CD14-positive monocyte (primary cell): ENCODE measurements at regions not wholly inside any gene's neighbourhood (a gene's known extent, or its start where the extent isn't known, plus 50 kb on each side); places are given as distances from the start of the nearest gene placed in this dataset.

ENCODE experiments used
- DNase-seq, 3 donors: peaks; one replicate each; pipeline ENCODE4 v3.0.0-alpha.2; 2011 to 2022
- H2AFZ ChIP-seq: 2 replicates; pipeline ENCODE4 v1.6.0; 2012; ENCODE audit warnings: mild to moderate bottlenecking, low read depth, low read length, inconsistent platforms; ENCODE audit not compliant: insufficient read depth, poor library complexity, severe bottlenecking
- H3K27ac ChIP-seq, 2 donors: 1 replicate in 1 of 2; 2 replicates in 1 of 2; pipeline ENCODE4 v1.5.1; 2012 to 2013; ENCODE audit warnings: low read length in 2 of 2, control low read depth in 1 of 2, inconsistent platforms in 1 of 2, low read depth in 1 of 2, mild to moderate bottlenecking in 1 of 2
- H3K27me3 ChIP-seq, 2 donors: one replicate each; pipeline versions ENCODE4 v1.6.0 to v1.6.1; 2011 to 2013; ENCODE audit warnings: low read length in 2 of 2; ENCODE audit not compliant: control insufficient read depth in 2 of 2, insufficient read depth in 2 of 2
- H3K36me3 ChIP-seq, 2 donors: replicated peaks in 1 of 2; 1 replicate in 1 of 2; 2 replicates in 1 of 2; pipeline versions ENCODE4 v1.5.1 to v1.6.1; 2012 to 2013; ENCODE audit warnings: low read length in 2 of 2, control low read depth in 1 of 2, inconsistent platforms in 1 of 2, mild to moderate bottlenecking in 1 of 2; ENCODE audit not compliant: insufficient read depth in 2 of 2, control insufficient read depth in 1 of 2
- H3K4me1 ChIP-seq, 2 donors: 1 replicate in 1 of 2; 2 replicates in 1 of 2; pipeline versions ENCODE4 v1.5.1 to v1.6.1; 2012 to 2013; ENCODE audit warnings: low read length in 2 of 2, control low read depth in 1 of 2, inconsistent platforms in 1 of 2, mild to moderate bottlenecking in 1 of 2, moderate library complexity in 1 of 2; ENCODE audit not compliant: insufficient read depth in 2 of 2, control insufficient read depth in 1 of 2
- H3K4me2 ChIP-seq: replicated peaks from 2 replicates; pipeline ENCODE3; 2012; ENCODE audit warnings: low read length, moderate library complexity, mild to moderate bottlenecking; ENCODE audit not compliant: poor library complexity, severe bottlenecking; ENCODE audit errors: extremely low read depth
- H3K4me3 ChIP-seq, 3 experiments: fragments of 200-600 bp in 1 of 3; sonication (generic) in 1 of 3; replicated peaks in 1 of 3; 1 replicate in 2 of 3; 2 replicates in 1 of 3; pipeline ENCODE4 v1.5.1; 2011 to 2013; ENCODE audit warnings: low read length in 3 of 3, mild to moderate bottlenecking in 3 of 3, control low read depth in 2 of 3, low read depth in 2 of 3, inconsistent platforms in 1 of 3, moderate library complexity in 1 of 3
- H3K79me2 ChIP-seq: 2 replicates; pipeline ENCODE4 v1.6.0; 2012; ENCODE audit warnings: mild to moderate bottlenecking, control low read depth, inconsistent platforms, low read length, moderate library complexity; ENCODE audit not compliant: insufficient read depth
- H3K9ac ChIP-seq: 2 replicates; pipeline ENCODE4 v1.6.0; 2017; ENCODE audit warnings: low read length, mild to moderate bottlenecking; ENCODE audit not compliant: insufficient read depth, poor library complexity, severe bottlenecking
- H3K9me3 ChIP-seq, 2 donors: replicated peaks in 1 of 2; 1 replicate in 1 of 2; 2 replicates in 1 of 2; pipeline versions ENCODE4 v1.5.1 to v1.6.1; 2012 to 2013; ENCODE audit warnings: low read length in 2 of 2, control low read depth in 1 of 2; ENCODE audit not compliant: control insufficient read depth in 1 of 2, insufficient read depth in 1 of 2
- H4K20me1 ChIP-seq: 2 replicates; pipeline ENCODE4 v1.6.0; 2012; ENCODE audit warnings: mild to moderate bottlenecking, low read length, control low read depth, moderate library complexity; ENCODE audit not compliant: insufficient read depth
- H3K27ac Mint-ChIP-seq, 7 donors: one replicate each; pipeline ENCODE4 v1.8.0; 2020; ENCODE audit warnings: mild to moderate bottlenecking in 7 of 7, mixed read lengths in 7 of 7, moderate library complexity in 6 of 7, inconsistent platforms in 2 of 7
- H3K27me3 Mint-ChIP-seq, 3 donors: one replicate each; pipeline ENCODE4 v1.8.0; 2021 to 2022; ENCODE audit warnings: low read depth in 3 of 3, mild to moderate bottlenecking in 3 of 3, mixed read lengths in 3 of 3, moderate library complexity in 3 of 3, inconsistent platforms in 1 of 3
- H3K36me3 Mint-ChIP-seq, 2 donors: one replicate each; pipeline ENCODE4 v1.8.0; 2020; ENCODE audit warnings: mixed read lengths in 2 of 2, inconsistent platforms in 1 of 2, mild to moderate bottlenecking in 1 of 2
- H3K4me1 Mint-ChIP-seq: one replicate; pipeline ENCODE4 v1.8.0; 2020; ENCODE audit warnings: mild to moderate bottlenecking, mixed read lengths
- H3K4me3 Mint-ChIP-seq, 2 donors: one replicate each; pipeline ENCODE4 v1.8.0; 2020; ENCODE audit warnings: mild to moderate bottlenecking in 2 of 2, mixed read lengths in 2 of 2, moderate library complexity in 1 of 2
- H3K9me3 Mint-ChIP-seq, 7 donors: one replicate each; pipeline ENCODE4 v1.8.0; 2020 to 2022; ENCODE audit warnings: mixed read lengths in 7 of 7, mild to moderate bottlenecking in 6 of 7, moderate library complexity in 6 of 7, inconsistent platforms in 2 of 7
- WGBS: methylation state at CpG from one replicate; pipeline ENCODE4 v1.1.5; 2013; ENCODE audit warnings: missing lambda C conversion rate; ENCODE audit not compliant: insufficient coverage; 5-methylcytosine and 5-hydroxymethylcytosine counted together
- intact Hi-C, 2 donors: fragments of 100-400 bp; cut with micrococcal nuclease; formaldehyde crosslinking; loops; one replicate each; pipeline versions ENCODE4 v1.15.0 to v1.15.1; 2023
- TF ChIP-seq, protein P1 (sequence below): fragments of 200-600 bp; IDR thresholded peaks from one replicate; pipeline ENCODE4 v1.8.0; 2022; ENCODE audit warnings: antibody characterized with exemption, mild to moderate bottlenecking

DNA sequence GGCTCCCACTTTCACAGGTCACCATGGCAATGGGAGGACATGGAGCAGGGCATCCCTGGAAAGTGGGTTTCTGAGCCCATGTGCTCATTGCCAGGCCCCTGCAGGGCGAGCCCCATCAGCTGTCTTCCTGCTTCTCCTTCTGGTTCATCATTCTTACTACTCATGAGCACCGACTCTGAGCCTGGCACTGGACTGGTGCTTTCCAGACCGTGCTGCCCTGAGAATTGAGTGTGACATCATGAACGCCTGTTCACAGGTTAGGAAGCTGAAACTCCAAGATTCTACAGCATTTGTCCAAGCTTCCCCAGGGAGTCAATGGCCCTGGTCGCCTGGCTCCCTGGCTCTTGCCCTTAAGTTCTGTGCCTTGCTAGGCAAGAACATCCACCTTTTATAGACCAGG is 210.4 kb upstream of the ZNF536 start:
- H3K4me3 Mint-ChIP-seq: no peak overlapping the region
- Histone ChIP-seq H3K79me2 (no peaks in the 10 kb centered on the region), H3K9ac (no peak overlapping the region), H3K27ac (no peak overlapping the region), H3K9me3 (no peaks in the 10 kb centered on the region), H4K20me1 (no peaks in the 10 kb centered on the region), H3K4me2 (no peak overlapping the region), H3K36me3 (no peaks in the 10 kb centered on the region), H3K4me1 (no peaks in the 10 kb centered on the region), H2AFZ (no peak overlapping the region), H3K4me3 (no peak overlapping the region), H3K27me3 (no peaks in the 10 kb centered on the region)
- intact Hi-C loops: no loop called here
- H3K36me3 Mint-ChIP-seq: no peaks in the 10 kb centered on the region
- 77% methylated on average over 5 of the region's 5 CpGs for WGBS
- H3K27me3 Mint-ChIP-seq: peaks cover 0 to 2% (median 1%) of the 10 kb centered on the region in 3 donors
- no peak for DNase-seq
- H3K27ac Mint-ChIP-seq: no peak overlapping the region
- no peaks in the 10 kb centered on the region for H3K4me1 Mint-ChIP-seq
- TF ChIP-seq, protein P1, sequence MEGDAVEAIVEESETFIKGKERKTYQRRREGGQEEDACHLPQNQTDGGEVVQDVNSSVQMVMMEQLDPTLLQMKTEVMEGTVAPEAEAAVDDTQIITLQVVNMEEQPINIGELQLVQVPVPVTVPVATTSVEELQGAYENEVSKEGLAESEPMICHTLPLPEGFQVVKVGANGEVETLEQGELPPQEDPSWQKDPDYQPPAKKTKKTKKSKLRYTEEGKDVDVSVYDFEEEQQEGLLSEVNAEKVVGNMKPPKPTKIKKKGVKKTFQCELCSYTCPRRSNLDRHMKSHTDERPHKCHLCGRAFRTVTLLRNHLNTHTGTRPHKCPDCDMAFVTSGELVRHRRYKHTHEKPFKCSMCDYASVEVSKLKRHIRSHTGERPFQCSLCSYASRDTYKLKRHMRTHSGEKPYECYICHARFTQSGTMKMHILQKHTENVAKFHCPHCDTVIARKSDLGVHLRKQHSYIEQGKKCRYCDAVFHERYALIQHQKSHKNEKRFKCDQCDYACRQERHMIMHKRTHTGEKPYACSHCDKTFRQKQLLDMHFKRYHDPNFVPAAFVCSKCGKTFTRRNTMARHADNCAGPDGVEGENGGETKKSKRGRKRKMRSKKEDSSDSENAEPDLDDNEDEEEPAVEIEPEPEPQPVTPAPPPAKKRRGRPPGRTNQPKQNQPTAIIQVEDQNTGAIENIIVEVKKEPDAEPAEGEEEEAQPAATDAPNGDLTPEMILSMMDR: no peak
- peaks cover 0 to 10% (median 4%) of the 10 kb centered on the region in 7 donors for H3K9me3 Mint-ChIP-seq

DNA sequence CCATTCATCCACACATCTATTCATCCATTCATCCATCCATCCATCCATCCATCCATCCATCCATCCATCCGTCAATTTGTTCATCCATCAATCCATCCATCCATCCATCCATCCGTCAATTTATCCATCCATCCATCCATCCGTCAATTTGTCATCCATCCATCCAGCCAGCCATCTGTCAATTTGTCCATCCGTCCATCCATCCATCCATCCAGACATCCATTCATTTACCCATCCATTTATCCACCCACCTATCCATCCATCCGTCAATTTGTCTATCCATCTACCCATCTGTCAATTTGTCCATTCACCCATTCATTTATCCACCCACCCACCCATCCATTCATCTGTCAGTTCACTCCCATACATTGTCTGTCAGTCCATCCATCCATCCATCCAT is 209.5 kb upstream of the ZNF536 start:
- no peaks in the 10 kb centered on the region for H3K27me3 ChIP-seq
- H3K4me2 ChIP-seq: no peak overlapping the region
- no peaks in the 10 kb centered on the region for H4K20me1 ChIP-seq
- no peaks in the 10 kb centered on the region for H3K4me1 ChIP-seq
- Mint-ChIP-seq H3K36me3 (no peaks in the 10 kb centered on the region), H3K4me3 (no peak overlapping the region), H3K27ac (no peak overlapping the region), H3K4me1 (no peaks in the 10 kb centered on the region), H3K27me3 (peaks cover 0 to 2% (median 1%) of the 10 kb centered on the region in 3 donors), H3K9me3 (peaks cover 0 to 9% (median 2%) of the 10 kb centered on the region in 7 donors)
- H2AFZ ChIP-seq: no peak overlapping the region
- H3K9ac ChIP-seq: no peak overlapping the region
- no peaks in the 10 kb centered on the region for H3K36me3 ChIP-seq
- intact Hi-C loops: no loop called here
- H3K4me3 ChIP-seq: no peak overlapping the region
- H3K27ac ChIP-seq: no peak overlapping the region
- TF ChIP-seq, protein P1: no peak
- 91% methylated on average over 5 of the region's 5 CpGs for WGBS
- DNase-seq: no peak
- H3K9me3 ChIP-seq: no peaks in the 10 kb centered on the region
- no peaks in the 10 kb centered on the region for H3K79me2 ChIP-seq
